GM13976 (cell line): ENCODE measurements at regions not wholly inside any gene's neighbourhood (a gene's known extent, or its start where the extent isn't known, plus 50 kb on each side); places are given as distances from the start of the nearest gene placed in this dataset.

ENCODE experiments used
- DNase-seq: peaks from one replicate; pipeline ENCODE4 v3.0.0; 2012; ENCODE audit warnings: low spot score
- CTCF ChIP-seq: IDR thresholded peaks from 2 replicates; pipeline ENCODE4 v1.5.1; 2012; ENCODE audit warnings: borderline replicate concordance, mild to moderate bottlenecking; ENCODE audit not compliant: insufficient read depth; ENCODE audit errors: extremely low read depth, missing control alignments, control extremely low read depth
- in situ Hi-C: fragments of 300-500 bp; cut with MboI; formaldehyde crosslinking; loops from one replicate; pipeline ENCODE4 v1.12.0; 2022; ENCODE audit warnings: low sequenced_read_pairs, mixed read lengths, inconsistent platforms; ENCODE audit not compliant: unreplicated experiment

GRCh38 chr12:43179486-43179885, 372.5 kb downstream of the ADAMTS20 start:
- no peak for TF ChIP-seq CTCF
- no peak for DNase-seq
- in situ Hi-C loops = no loop called here

- in situ Hi-C loops = no loop called here
- no peak for TF ChIP-seq CTCF
- DNase-seq = no peak
Observed at GRCh38 chr12:43177276-43177675, 374.7 kb downstream of the ADAMTS20 start.

GRCh38 chr12:43169115-43169681, 382.8 kb downstream of the ADAMTS20 start:
- no peak for DNase-seq
- in situ Hi-C loops = no loop called here
- no peak for TF ChIP-seq CTCF

- TF ChIP-seq CTCF = no peak
- no peak for DNase-seq
- in situ Hi-C loops = no loop called here
Observed at GRCh38 chr12:43167691-43168090, 384.3 kb downstream of the ADAMTS20 start.

- TF ChIP-seq CTCF = no peak
- no peak for DNase-seq
- in situ Hi-C loops = no loop called here
Observed at GRCh38 chr12:43165351-43165750, 386.7 kb downstream of the ADAMTS20 start.

- in situ Hi-C loops = no loop called here
- no peak for DNase-seq
- no peak for TF ChIP-seq CTCF
Observed at GRCh38 chr12:43162138-43162537, 389.9 kb downstream of the ADAMTS20 start.

GRCh38 chr12:43159506-43159905, 392.5 kb downstream of the ADAMTS20 start:
- TF ChIP-seq CTCF = no peak

More at GRCh38 chr12:43159506-43159905, 392.5 kb downstream of the ADAMTS20 start:
- in situ Hi-C loops = no loop called here
- no peak for DNase-seq
